Panc1 (cell line): ENCODE measurements at regions not wholly inside any gene's neighbourhood (a gene's known extent, or its start where the extent isn't known, plus 50 kb on each side); places are given as distances from the start of the nearest gene placed in this dataset.
"Not testable (repeated sequence)": the region's sequence is repeated elsewhere in the genome, so short reads cannot be mapped to it uniquely, and the experiment has no call there.

Experiments
- POLR2AphosphoS5 ChIP-seq: IDR thresholded peaks from 2 replicates; pipeline ENCODE4 v1.6.1; 2012; ENCODE audit warnings: mild to moderate bottlenecking, low read depth, low read length, moderate library complexity
- TF ChIP-seq, protein P1 (sequence below): fragments of 450-650 bp; IDR thresholded peaks from 2 replicates; pipeline ENCODE4 v1.5.1; 2017; ENCODE audit warnings: mild to moderate bottlenecking
- TF ChIP-seq, protein P2 (sequence below), 2 experiments: IDR thresholded peaks; 2 replicates each; pipeline ENCODE4 v1.6.1; 2011 to 2012; ENCODE audit warnings: low read depth in 2 of 2, control low read depth in 1 of 2, low read length in 1 of 2, mild to moderate bottlenecking in 1 of 2, moderate library complexity in 1 of 2; ENCODE audit not compliant: insufficient read depth in 1 of 2

DNA sequence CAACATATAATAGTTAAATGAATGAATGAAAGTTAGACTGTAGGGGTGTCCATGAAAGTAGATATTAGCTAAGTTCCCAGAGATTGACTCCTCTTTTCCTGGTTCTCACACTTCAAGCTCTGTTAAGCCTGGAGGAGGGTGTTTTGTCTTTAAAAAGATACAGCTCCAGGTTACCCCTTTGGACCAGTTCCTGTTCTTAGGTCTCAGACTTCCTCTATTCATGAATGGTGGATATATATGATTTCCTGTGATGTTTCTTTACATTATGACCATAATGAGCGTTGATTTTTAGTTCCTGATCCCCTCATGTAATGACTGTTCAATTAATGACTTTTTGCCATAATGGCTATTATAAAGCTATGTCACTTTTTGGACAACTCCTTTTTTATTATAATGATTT lies 115.9 kb downstream of the FAM72C start:
- TF ChIP-seq, protein P1, sequence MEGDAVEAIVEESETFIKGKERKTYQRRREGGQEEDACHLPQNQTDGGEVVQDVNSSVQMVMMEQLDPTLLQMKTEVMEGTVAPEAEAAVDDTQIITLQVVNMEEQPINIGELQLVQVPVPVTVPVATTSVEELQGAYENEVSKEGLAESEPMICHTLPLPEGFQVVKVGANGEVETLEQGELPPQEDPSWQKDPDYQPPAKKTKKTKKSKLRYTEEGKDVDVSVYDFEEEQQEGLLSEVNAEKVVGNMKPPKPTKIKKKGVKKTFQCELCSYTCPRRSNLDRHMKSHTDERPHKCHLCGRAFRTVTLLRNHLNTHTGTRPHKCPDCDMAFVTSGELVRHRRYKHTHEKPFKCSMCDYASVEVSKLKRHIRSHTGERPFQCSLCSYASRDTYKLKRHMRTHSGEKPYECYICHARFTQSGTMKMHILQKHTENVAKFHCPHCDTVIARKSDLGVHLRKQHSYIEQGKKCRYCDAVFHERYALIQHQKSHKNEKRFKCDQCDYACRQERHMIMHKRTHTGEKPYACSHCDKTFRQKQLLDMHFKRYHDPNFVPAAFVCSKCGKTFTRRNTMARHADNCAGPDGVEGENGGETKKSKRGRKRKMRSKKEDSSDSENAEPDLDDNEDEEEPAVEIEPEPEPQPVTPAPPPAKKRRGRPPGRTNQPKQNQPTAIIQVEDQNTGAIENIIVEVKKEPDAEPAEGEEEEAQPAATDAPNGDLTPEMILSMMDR = not testable (repeated sequence)
- TF ChIP-seq POLR2AphosphoS5 = not testable (repeated sequence)
- TF ChIP-seq, protein P2, sequence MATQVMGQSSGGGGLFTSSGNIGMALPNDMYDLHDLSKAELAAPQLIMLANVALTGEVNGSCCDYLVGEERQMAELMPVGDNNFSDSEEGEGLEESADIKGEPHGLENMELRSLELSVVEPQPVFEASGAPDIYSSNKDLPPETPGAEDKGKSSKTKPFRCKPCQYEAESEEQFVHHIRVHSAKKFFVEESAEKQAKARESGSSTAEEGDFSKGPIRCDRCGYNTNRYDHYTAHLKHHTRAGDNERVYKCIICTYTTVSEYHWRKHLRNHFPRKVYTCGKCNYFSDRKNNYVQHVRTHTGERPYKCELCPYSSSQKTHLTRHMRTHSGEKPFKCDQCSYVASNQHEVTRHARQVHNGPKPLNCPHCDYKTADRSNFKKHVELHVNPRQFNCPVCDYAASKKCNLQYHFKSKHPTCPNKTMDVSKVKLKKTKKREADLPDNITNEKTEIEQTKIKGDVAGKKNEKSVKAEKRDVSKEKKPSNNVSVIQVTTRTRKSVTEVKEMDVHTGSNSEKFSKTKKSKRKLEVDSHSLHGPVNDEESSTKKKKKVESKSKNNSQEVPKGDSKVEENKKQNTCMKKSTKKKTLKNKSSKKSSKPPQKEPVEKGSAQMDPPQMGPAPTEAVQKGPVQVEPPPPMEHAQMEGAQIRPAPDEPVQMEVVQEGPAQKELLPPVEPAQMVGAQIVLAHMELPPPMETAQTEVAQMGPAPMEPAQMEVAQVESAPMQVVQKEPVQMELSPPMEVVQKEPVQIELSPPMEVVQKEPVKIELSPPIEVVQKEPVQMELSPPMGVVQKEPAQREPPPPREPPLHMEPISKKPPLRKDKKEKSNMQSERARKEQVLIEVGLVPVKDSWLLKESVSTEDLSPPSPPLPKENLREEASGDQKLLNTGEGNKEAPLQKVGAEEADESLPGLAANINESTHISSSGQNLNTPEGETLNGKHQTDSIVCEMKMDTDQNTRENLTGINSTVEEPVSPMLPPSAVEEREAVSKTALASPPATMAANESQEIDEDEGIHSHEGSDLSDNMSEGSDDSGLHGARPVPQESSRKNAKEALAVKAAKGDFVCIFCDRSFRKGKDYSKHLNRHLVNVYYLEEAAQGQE (IDR thresholded peaks at IDR 0.05; ENCODE audit: insufficient read depth in 1 of 2, low read depth in 2 of 2, low read length in 1 of 2) = not testable (repeated sequence)
